ENCODE measurements at regions not wholly inside any gene's neighbourhood (a gene's known extent, or its start where the extent isn't known, plus 50 kb on each side); places are given as distances from the start of the nearest gene placed in this dataset.

- intact Hi-C loops (cut with DNase I), result no loop called here
- Histone ChIP-seq H3K9me3 (no peaks in the 10 kb centered on the region), H3K4me1 (no peaks in the 10 kb centered on the region), H3K4me3 (no peak overlapping the region), H3K27me3 (no peaks in the 10 kb centered on the region), H3K27ac (no peak overlapping the region), H3K36me3 (no peaks in the 10 kb centered on the region)
- TF ChIP-seq CTCF (IDR thresholded peaks at IDR 0.05), result no peak
- DNase-seq, result no peak
- no peak for ATAC-seq
Measured at GRCh38 chr4:156495836-156496235, 475.8 kb downstream of the PDGFC start.

- Histone ChIP-seq H3K36me3 (no peaks in the 10 kb centered on the region), H3K4me3 (no peak overlapping the region), H3K27ac (no peak overlapping the region), H3K4me1 (no peaks in the 10 kb centered on the region), H3K27me3 (no peaks in the 10 kb centered on the region), H3K9me3 (no peaks in the 10 kb centered on the region)
- TF ChIP-seq CTCF (IDR thresholded peaks at IDR 0.05), result no peak
- DNase-seq, result no peak
- intact Hi-C loops (cut with DNase I), result no loop called here
- ATAC-seq, result no peak
Measured at GRCh38 chr4:156495091-156495490, 476.5 kb downstream of the PDGFC start.

GRCh38 chr4:156493858-156494257 lies 477.7 kb downstream of the PDGFC start:
- H3K36me3 ChIP-seq, result no peaks in the 10 kb centered on the region
- H3K4me3 ChIP-seq, result no peak overlapping the region
- DNase-seq (no peak), ATAC-seq (no peak)
- no peak for TF ChIP-seq CTCF (IDR thresholded peaks at IDR 0.05)
- no peak overlapping the region for H3K27ac ChIP-seq
- no peaks in the 10 kb centered on the region for H3K27me3 ChIP-seq
- intact Hi-C loops (cut with DNase I), result no loop called here
- no peaks in the 10 kb centered on the region for H3K4me1 ChIP-seq
- H3K9me3 ChIP-seq, result no peaks in the 10 kb centered on the region

- H3K27ac ChIP-seq, result no peak overlapping the region
- intact Hi-C loops (cut with DNase I), result no loop called here
- H3K27me3 ChIP-seq, result no peaks in the 10 kb centered on the region
- no peaks in the 10 kb centered on the region for H3K36me3 ChIP-seq
- no peak for DNase-seq
- H3K4me1 ChIP-seq, result no peaks in the 10 kb centered on the region
- no peak for ATAC-seq
- H3K4me3 ChIP-seq, result no peak overlapping the region
- H3K9me3 ChIP-seq, result no peaks in the 10 kb centered on the region
- no peak for TF ChIP-seq CTCF (IDR thresholded peaks at IDR 0.05)
Measured at GRCh38 chr4:156487107-156487506, 484.5 kb downstream of the PDGFC start.

- no peak for ATAC-seq
- no peak for TF ChIP-seq CTCF (IDR thresholded peaks at IDR 0.05)
Measured at GRCh38 chr4:156481845-156482244, 489.8 kb downstream of the PDGFC start.

More at GRCh38 chr4:156481845-156482244, 489.8 kb downstream of the PDGFC start:
- DNase-seq, result no peak
- H3K27ac ChIP-seq, result no peak overlapping the region
- no peaks in the 10 kb centered on the region for H3K4me1 ChIP-seq
- intact Hi-C loops (cut with DNase I), result no loop called here
- H3K36me3 ChIP-seq, result no peaks in the 10 kb centered on the region
- H3K27me3 ChIP-seq, result no peaks in the 10 kb centered on the region
- no peaks in the 10 kb centered on the region for H3K9me3 ChIP-seq
- H3K4me3 ChIP-seq, result no peak overlapping the region

Measured in left lung (tissue), 4 donors.